Breast epithelium (tissue), 4 donors: ENCODE measurements at regions not wholly inside any gene's neighbourhood (a gene's known extent, or its start where the extent isn't known, plus 50 kb on each side); places are given as distances from the start of the nearest gene placed in this dataset.
A peak's percentile ranks its signal among the peaks of the same experiment; 100 is the strongest.

Experiments
- DNase-seq, 2 donors: peaks; one replicate each; pipeline ENCODE4 v3.0.0-alpha.2; 2019; ENCODE audit warnings: low spot score in 2 of 2
- H3K27ac ChIP-seq, 2 donors: fragments of 200-600 bp; sonication (generic) in 1 of 2; one replicate each; pipeline ENCODE4 v1.5.1; 2016 to 2019; ENCODE audit warnings: mild to moderate bottlenecking in 1 of 2
- H3K27me3 ChIP-seq, 2 donors: fragments of 200-600 bp; sonication (generic) in 1 of 2; one replicate each; pipeline versions ENCODE4 v1.5.1 to v1.6.0; 2017 to 2019; ENCODE audit warnings: control low read depth in 1 of 2, mild to moderate bottlenecking in 1 of 2
- H3K36me3 ChIP-seq: fragments of 200-600 bp; one replicate; pipeline ENCODE4 v1.5.1; 2019
- H3K4me1 ChIP-seq, 2 donors: fragments of 200-600 bp; sonication (generic); one replicate each; pipeline ENCODE4 v1.5.1; 2016 to 2019; ENCODE audit warnings: control low read depth in 1 of 2
- H3K4me3 ChIP-seq, 3 donors: fragments of 200-600 bp; sonication (generic); 1 replicate in 2 of 3; 2 replicates in 1 of 3; pipeline ENCODE4 v1.5.1; 2016 to 2019; ENCODE audit warnings: mild to moderate bottlenecking in 3 of 3, moderate library complexity in 2 of 3
- H3K9me3 ChIP-seq, 2 donors: fragments of 200-600 bp; sonication (generic) in 1 of 2; one replicate each; pipeline ENCODE4 v1.5.1; 2016 to 2019; ENCODE audit warnings: control low read depth in 1 of 2
- POLR2A ChIP-seq: fragments of 450-650 bp; IDR thresholded peaks from one replicate; pipeline ENCODE4 v1.6.1; 2016; ENCODE audit warnings: antibody characterized with exemption, mild to moderate bottlenecking, moderate library complexity
- POLR2AphosphoS5 ChIP-seq, 3 donors: sonication (generic); formaldehyde crosslinking; IDR thresholded peaks; one replicate each; pipeline ENCODE4 v1.6.1; 2017; ENCODE audit warnings: antibody characterized with exemption in 3 of 3
- intact Hi-C: fragments of 100-400 bp; cut with DNase I; formaldehyde crosslinking; loops from one replicate; pipeline ENCODE4 v1.15.1; 2023; ENCODE audit warnings: low total_unique reads
- TF ChIP-seq, protein P1 (sequence below), 3 donors: fragments of 450-650 bp; IDR thresholded peaks; one replicate each; pipeline ENCODE4 v1.5.1; 2016 to 2017; ENCODE audit warnings: antibody characterized with exemption in 3 of 3, mild to moderate bottlenecking in 3 of 3, moderate library complexity in 3 of 3

GRCh38 chr15:20361091-20361490 lies 180.5 kb downstream of the GOLGA6L6 start:
- intact Hi-C loops: no loop called here
- Histone ChIP-seq H3K27me3 (no peaks in the 10 kb centered on the region), H3K36me3 (no peaks in the 10 kb centered on the region), H3K9me3 (no peaks in the 10 kb centered on the region), H3K27ac (no peak overlapping the region), H3K4me3 (no peak overlapping the region), H3K4me1 (no peaks in the 10 kb centered on the region)
- DNase-seq: no peak
- no peak for TF ChIP-seq POLR2A
- TF ChIP-seq POLR2AphosphoS5 (IDR thresholded peaks at IDR 0.05): no peak
- TF ChIP-seq, protein P1, sequence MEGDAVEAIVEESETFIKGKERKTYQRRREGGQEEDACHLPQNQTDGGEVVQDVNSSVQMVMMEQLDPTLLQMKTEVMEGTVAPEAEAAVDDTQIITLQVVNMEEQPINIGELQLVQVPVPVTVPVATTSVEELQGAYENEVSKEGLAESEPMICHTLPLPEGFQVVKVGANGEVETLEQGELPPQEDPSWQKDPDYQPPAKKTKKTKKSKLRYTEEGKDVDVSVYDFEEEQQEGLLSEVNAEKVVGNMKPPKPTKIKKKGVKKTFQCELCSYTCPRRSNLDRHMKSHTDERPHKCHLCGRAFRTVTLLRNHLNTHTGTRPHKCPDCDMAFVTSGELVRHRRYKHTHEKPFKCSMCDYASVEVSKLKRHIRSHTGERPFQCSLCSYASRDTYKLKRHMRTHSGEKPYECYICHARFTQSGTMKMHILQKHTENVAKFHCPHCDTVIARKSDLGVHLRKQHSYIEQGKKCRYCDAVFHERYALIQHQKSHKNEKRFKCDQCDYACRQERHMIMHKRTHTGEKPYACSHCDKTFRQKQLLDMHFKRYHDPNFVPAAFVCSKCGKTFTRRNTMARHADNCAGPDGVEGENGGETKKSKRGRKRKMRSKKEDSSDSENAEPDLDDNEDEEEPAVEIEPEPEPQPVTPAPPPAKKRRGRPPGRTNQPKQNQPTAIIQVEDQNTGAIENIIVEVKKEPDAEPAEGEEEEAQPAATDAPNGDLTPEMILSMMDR (IDR thresholded peaks at IDR 0.05): no peak

DNA sequence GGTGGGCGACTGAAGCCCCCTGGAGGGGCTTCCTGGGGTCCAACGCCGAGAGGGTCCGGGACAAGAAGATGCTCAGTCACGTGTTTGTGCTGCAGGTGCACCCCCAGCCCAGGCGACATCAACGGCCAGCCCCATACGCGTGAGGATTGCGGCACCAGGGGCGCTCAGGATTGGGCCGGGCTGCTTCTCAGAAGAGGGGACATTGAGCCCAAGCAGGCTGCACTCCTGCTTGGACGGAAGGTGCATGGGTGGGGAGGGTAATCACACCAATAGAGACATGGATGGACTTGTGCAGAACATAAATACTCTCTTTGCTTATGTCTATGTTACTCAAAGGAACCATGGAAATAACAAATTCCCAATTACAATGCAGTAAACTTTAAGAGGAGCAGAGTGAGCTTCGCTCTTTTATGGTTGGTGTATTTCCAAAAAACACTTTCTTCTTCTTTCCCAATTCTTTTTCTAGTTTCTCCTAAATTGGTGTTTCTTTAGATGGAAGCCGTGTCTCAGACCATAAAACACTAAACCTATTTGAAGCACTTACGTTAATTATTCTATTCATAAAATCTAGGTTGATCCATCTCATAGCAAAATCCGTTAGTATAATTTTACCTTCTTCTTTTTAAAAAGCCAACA lies 182.7 kb downstream of the GOLGA6L6 start:
- H3K36me3 ChIP-seq: no peaks in the 10 kb centered on the region
- DNase-seq: no peak
- H3K9me3 ChIP-seq: no peaks in the 10 kb centered on the region
- no peak overlapping the region for H3K4me3 ChIP-seq
- no peaks in the 10 kb centered on the region for H3K27me3 ChIP-seq
- no peaks in the 10 kb centered on the region for H3K4me1 ChIP-seq
- TF ChIP-seq, protein P1 (IDR thresholded peaks at IDR 0.05): no peak
- no peak for TF ChIP-seq POLR2AphosphoS5 (IDR thresholded peaks at IDR 0.05)
- TF ChIP-seq POLR2A: no peak
- intact Hi-C loops: no loop called here
- no peak overlapping the region for H3K27ac ChIP-seq

DNA sequence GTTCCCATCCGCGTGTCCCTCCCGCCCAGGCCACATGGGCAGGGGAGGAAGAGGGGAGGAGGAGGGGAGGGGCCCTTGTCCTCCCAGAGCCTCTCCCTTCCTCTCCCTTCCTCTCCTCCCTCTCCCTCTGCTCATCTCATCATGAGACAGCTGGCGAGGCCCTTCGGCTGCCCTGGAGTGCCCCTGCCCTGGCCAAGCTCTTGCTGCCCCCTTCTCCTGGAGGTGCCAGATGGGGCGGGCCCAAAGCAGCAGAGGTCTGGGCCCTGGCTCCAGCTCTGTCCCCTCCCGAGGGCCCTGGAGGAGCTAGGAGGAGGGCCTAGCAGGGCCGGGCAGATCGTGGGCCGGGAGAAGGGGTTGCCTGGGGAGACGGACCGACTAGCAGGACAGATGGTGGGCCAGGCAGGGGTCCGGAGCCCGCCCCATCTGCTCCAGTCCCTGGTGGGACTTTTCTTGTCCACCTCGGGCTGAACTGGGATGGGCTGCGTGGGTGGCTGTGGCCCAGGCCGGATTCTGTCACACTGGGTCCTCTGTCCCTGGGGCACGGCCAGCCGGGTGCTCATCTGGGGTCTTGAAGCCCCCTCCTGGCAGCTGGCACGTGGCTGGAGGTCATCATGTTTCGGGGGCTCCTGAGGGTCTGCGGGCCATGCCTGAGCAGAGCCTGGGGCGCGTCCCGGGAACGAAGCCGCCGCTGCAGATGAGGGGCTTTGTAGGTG lies 183.4 kb downstream of the GOLGA6L6 start:
- no peaks in the 10 kb centered on the region for H3K9me3 ChIP-seq
- no peaks in the 10 kb centered on the region for H3K4me1 ChIP-seq
- no peak for TF ChIP-seq POLR2A
- TF ChIP-seq, protein P1 (IDR thresholded peaks at IDR 0.05): no peak
- no peak for TF ChIP-seq POLR2AphosphoS5 (IDR thresholded peaks at IDR 0.05)
- intact Hi-C loops: no loop called here
- H3K27me3 ChIP-seq: no peaks in the 10 kb centered on the region
- no peak overlapping the region for H3K4me3 ChIP-seq
- no peak overlapping the region for H3K27ac ChIP-seq
- DNase-seq: peak in 1 of 2 donors; percentile 49
- H3K36me3 ChIP-seq: no peaks in the 10 kb centered on the region

DNA sequence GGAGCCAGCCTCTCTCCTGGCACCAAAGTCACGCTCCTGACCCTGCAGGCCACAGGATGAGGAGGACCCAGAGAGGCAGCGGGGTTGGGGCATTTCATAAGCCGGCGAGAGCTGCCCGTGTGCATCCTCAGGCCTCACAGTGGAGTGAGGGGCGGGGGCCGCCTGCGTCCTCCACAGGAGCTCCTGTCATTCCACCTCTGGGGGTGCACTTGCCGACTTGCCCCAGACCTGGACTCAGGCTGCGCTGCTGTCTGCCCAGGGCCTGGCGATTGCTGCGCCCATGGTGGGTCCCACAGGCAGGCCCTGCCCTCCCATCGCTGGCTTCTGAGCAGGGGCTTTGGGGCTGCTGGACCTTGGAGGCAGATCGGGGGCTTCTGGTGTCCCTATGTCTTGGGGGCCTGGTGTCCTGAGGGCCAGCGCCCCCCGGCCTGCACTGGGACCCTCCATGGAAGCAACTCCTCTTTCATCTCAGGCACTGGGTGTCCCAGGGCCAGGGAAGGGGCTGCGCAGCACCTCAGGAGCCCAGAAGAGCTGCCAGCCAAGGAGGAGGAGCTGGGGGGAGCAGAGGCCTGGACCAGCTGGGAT lies 184.0 kb downstream of the GOLGA6L6 start:
- intact Hi-C loops: no loop called here

More for the DNA sequence above, 184.0 kb downstream of the GOLGA6L6 start:
- Histone ChIP-seq H3K27me3 (no peaks in the 10 kb centered on the region), H3K4me1 (no peaks in the 10 kb centered on the region), H3K4me3 (no peak overlapping the region), H3K36me3 (no peaks in the 10 kb centered on the region), H3K9me3 (peaks cover 0 to 1% of the 10 kb centered on the region in 2 donors), H3K27ac (no peak overlapping the region)
- no peak for TF ChIP-seq POLR2AphosphoS5 (IDR thresholded peaks at IDR 0.05)
- no peak for TF ChIP-seq POLR2A
- TF ChIP-seq, protein P1 (IDR thresholded peaks at IDR 0.05): no peak
- DNase-seq: peak in 1 of 2 donors; percentile 45
